GM19239 (cell line): ENCODE measurements at regions not wholly inside any gene's neighbourhood (a gene's known extent, or its start where the extent isn't known, plus 50 kb on each side); places are given as distances from the start of the nearest gene placed in this dataset.

Experiments
- DNase-seq: peaks from one replicate; pipeline ENCODE4 v3.0.0; 2011; ENCODE audit warnings: low spot score; ENCODE audit not compliant: insufficient read length
- FAIRE-seq: peaks from 2 replicates; lab custom pipeline; 2011; peaks lifted over from hg19 to GRCh38; lab: Jason Lieb, UNC

GRCh38 chr13:44230736-44231135 is 142.9 kb upstream of the SERP2 start:
- DNase-seq, result no peak

DNA sequence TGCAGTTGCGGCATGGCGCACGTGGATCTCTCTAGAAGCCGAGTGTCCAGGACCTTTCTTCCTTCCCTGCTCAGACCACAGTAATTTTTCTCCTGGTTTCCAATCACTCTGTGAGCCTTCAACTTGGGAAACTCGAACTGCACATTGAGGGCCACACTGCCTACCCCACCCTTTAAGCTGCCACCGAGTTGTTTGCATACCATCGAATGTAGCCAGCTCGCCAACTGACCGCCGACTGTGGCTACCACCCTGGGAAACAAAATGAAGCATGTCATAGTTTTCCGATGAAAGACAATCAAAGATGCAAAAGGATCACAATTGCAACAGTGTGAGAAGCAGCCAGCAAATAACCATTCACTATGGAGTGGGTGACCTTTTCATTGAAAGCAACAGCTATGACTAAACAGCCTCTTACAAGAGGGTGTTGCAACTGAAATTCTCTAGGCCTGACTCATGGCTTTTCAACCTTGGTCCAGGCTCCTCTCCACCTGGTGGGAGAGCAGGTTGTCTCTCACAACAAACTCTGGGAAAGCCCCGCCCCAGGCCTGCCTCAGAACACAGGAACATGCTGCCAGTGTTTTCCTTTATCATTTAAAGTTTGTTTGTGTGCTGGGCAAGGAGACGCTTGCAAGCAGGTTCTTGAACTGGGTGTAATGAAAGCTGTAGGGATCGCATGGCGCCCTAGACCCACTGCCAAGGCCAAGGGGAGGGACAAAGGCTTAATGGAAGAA is 141.7 kb upstream of the SERP2 start:
- DNase-seq, result no peak
- no peak for FAIRE-seq

More at GRCh38 chr13:44230736-44231135, 142.9 kb upstream of the SERP2 start:
- no peak for FAIRE-seq

GRCh38 chr13:44232774-44233173 is 140.8 kb upstream of the SERP2 start:
- FAIRE-seq (no peak), DNase-seq (no peak)

GRCh38 chr13:44234566-44234965 is 139.1 kb upstream of the SERP2 start:
- no peak for DNase-seq
- no peak for FAIRE-seq

GRCh38 chr13:44236370-44236769 is 137.3 kb upstream of the SERP2 start:
- DNase-seq (no peak), FAIRE-seq (no peak)

- FAIRE-seq, result no peak
- DNase-seq, result no peak
Measured at GRCh38 chr13:44236801-44237207, 136.8 kb upstream of the SERP2 start.

GRCh38 chr13:44237276-44237767 is 136.3 kb upstream of the SERP2 start:
- FAIRE-seq, result no peak

DNA sequence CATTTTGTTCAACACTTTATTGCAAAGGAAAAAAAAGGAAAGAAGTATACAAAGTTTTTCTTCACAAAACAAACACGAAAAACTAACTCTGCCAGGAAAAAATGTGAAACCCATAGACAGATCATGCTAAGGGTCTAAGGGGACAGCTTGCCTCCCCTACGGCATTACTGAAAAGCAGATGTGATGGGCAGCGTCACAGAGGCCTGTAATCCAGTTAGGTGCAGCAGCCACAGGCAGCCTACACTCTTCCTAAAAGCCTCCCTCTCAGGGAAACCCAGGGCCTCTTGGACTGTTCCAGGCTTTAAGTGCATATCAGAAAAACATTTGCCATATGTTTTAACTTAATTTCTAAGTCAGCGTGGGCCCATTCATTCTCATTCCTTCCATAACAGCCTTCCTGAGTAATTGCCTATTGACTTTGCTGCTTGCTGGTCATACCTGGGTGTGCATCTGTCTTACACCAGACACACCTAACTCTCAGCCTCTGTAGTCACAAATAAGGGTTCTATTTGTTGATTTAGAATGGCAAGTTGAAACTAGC is 135.7 kb upstream of the SERP2 start:
- no peak for DNase-seq
- no peak for FAIRE-seq

More at GRCh38 chr13:44237276-44237767, 136.3 kb upstream of the SERP2 start:
- DNase-seq, result no peak

GRCh38 chr13:44240611-44241145 is 132.9 kb upstream of the SERP2 start:
- DNase-seq (no peak), FAIRE-seq (no peak)

GRCh38 chr13:44241638-44242037 is 132.0 kb upstream of the SERP2 start:
- no peak for DNase-seq
- FAIRE-seq, result no peak

GRCh38 chr13:44242766-44243165 is 130.9 kb upstream of the SERP2 start:
- FAIRE-seq, result no peak
- DNase-seq, result no peak

GRCh38 chr13:44243198-44243857 is 130.3 kb upstream of the SERP2 start:
- FAIRE-seq (no peak), DNase-seq (no peak)

DNA sequence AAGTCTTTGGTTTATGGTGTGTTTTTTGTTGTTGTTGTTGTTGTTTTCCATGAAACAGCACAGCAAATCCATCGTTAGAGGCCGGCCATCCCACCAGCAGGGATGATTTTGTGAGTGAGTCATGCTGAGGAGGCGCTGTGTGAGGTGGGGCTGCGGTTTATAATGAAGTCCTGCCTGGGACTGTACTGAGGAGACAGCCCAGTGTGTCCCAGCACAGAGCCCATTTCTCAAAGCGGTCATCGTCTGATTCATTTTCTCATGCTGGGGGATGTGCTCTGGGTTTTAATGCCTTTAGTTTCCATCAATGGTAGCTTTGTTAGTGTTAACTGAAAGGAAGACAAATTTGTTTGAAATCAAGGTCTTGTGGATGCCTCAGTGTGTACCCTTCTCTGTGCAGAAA is 129.3 kb upstream of the SERP2 start:
- DNase-seq (no peak), FAIRE-seq (no peak)

- FAIRE-seq, result no peak
Measured at GRCh38 chr13:44249431-44249836, 124.2 kb upstream of the SERP2 start.

DNA sequence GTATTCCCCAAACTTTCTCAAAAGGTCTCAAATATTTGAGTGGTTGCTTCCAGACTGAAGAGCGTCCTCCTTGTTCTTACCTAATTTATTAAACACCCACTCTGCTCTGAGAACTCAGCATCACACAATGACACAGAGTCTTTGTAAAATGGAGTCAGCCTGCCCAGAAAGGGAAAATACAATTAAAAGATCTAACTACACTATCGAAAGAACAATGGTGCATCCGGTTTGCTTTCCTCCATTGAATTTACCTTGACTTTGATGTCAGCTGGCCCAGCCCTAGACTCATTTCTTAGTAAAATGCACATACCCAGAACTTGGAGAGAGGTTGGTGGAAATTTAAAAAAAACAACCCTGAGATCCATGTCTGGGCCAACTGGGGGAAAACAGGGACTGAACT is 120.7 kb upstream of the SERP2 start:
- no peak for FAIRE-seq
- no peak for DNase-seq

More at GRCh38 chr13:44249431-44249836, 124.2 kb upstream of the SERP2 start:
- no peak for DNase-seq

DNA sequence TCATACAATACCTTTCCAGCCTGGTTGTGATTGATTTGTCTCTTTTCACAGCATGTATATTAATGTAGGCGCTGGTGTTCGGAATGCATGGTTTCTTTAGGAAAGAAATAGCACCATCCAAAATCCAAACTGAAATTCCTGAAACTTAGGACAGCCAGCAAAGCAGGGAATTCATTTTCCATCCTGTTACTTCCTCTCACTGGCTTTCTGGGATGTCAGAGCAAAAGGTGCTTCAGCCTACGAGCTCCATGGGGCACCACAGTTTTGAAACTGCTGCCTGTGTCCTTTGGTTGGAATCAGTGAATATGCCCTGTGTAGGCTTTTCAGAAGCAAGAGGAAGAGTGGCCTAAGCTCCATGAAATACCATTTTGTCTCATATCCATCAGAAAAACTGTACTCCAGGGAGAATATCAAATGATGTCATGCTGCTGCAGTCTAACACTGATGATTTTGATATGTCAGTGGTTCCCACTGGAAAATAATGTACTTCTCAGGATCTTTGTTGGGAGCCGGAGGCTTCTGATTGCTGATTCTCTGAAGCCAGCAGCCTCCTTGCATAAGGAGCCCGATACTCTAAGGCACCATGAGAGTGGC is 117.8 kb upstream of the SERP2 start:
- no peak for FAIRE-seq

GRCh38 chr13:44257796-44258195 is 115.8 kb upstream of the SERP2 start:
- DNase-seq (no peak), FAIRE-seq (no peak)

More for the DNA sequence above, 117.8 kb upstream of the SERP2 start:
- no peak for DNase-seq

- DNase-seq (peak; percentile 25), FAIRE-seq (peak; percentile 76)
Measured at GRCh38 chr13:44259045-44260027, 114.3 kb upstream of the SERP2 start.

DNA sequence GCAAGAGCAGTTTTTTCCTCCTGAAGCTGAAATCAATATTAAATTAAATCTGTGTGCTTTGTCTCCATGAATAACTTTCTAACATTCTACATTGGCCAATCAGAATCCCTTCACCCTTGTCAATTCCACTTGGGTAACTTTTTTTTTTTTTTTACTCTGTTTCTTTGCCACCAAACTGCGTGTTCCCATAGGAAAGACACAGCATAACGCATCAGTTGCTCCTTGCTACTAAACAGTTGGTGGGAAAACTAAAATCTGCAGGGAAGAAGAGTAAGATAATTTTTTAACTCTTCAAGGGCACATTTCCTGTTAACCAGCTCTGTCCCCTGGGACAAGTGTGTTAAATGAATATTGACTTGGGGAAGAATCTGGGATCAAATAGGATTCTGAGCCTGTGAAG is 113.3 kb upstream of the SERP2 start:
- no peak for DNase-seq
- FAIRE-seq, result no peak
